GM23248 (cell line): ENCODE measurements at regions not wholly inside any gene's neighbourhood (a gene's known extent, or its start where the extent isn't known, plus 50 kb on each side); places are given as distances from the start of the nearest gene placed in this dataset.

ENCODE experiments used
- EZH2 ChIP-seq: fragments of 200-600 bp; sonication (generic); IDR thresholded peaks from 2 replicates; pipeline ENCODE4 v1.6.1; 2018; ENCODE audit warnings: antibody characterized with exemption, mild to moderate bottlenecking; ENCODE audit not compliant: insufficient read depth, poor library complexity, severe bottlenecking
- EZH2phosphoT487 ChIP-seq: fragments of 200-600 bp; sonication (generic); IDR thresholded peaks from 2 replicates; pipeline ENCODE4 v1.6.1; 2018; ENCODE audit warnings: antibody characterized with exemption, moderate library complexity, mild to moderate bottlenecking, low read depth; ENCODE audit not compliant: insufficient read depth

DNA sequence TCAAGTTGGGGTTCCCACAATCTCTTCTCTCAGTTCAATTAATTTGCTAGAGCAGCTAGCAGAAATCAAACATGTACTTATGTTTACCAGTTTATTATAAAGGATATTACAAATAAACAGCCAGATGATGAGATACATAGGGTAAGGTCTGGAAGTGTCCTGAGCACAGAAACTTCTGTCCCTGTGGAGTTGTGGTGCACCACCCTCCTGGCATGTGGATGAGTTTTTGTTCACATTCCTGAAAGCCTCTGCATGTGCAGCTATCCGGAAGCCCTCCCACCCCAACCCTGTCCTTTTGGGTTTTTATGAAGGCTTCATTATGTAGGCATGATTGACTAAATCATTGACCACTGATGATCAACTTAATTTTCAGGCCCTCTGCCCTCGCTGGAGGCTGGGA, 791.2 kb upstream of the ZNF608 start:
- no peak for TF ChIP-seq EZH2
- TF ChIP-seq EZH2phosphoT487: no peak
